Endothelial cell of umbilical vein (primary cell): ENCODE measurements at regions not wholly inside any gene's neighbourhood (a gene's known extent, or its start where the extent isn't known, plus 50 kb on each side); places are given as distances from the start of the nearest gene placed in this dataset.
"Not testable (repeated sequence)": the region's sequence is repeated elsewhere in the genome, so short reads cannot be mapped to it uniquely, and the experiment has no call there.

Experiments used
- BruUV-seq: library from RNA; stranded (reverse); fragments of 400-500 nt; replicated peaks from 2 replicates; lab custom pipeline; 2021; lab: Mats Ljungman, UMichigan
- CTCF ChIA-PET: fragments of 300-600, 350-600 bp; sonication (Branson Sonifier 250); formaldehyde crosslinking; loops from one replicate; lab custom pipeline; 2021; ENCODE audit warnings: antibody characterized with exemption, inconsistent platforms; lab: Charles Lee
- POLR2A ChIA-PET: fragments of 300-600, 350-600 bp; sonication (Branson Sonifier 250); formaldehyde crosslinking; loops from one replicate; lab custom pipeline; 2021; ENCODE audit warnings: antibody characterized with exemption, inconsistent platforms; lab: Charles Lee
- DNase-seq: peaks from one replicate; pipeline ENCODE4 v3.0.0-alpha.2; 2011; ENCODE audit warnings: low read depth, low spot score
- FAIRE-seq: peaks from 2 replicates; lab custom pipeline; 2011; peaks lifted over from hg19 to GRCh38; lab: Jason Lieb, UNC
- H2AFZ ChIP-seq: 2 replicates; pipeline ENCODE4 v1.6.0; 2012; ENCODE audit warnings: low read depth, low read length, control low read depth, inconsistent platforms
- H3K27ac ChIP-seq: 2 replicates; pipeline ENCODE4 v1.5.1; 2011; ENCODE audit warnings: low read depth, mild to moderate bottlenecking, control low read depth, low read length, moderate library complexity; ENCODE audit not compliant: insufficient read depth
- H3K27me3 ChIP-seq, 2 experiments: 2 replicates each; pipeline versions ENCODE4 v1.6.0 to v1.6.1; 2011; ENCODE audit warnings: low read length in 2 of 2, mixed read lengths in 1 of 2; ENCODE audit not compliant: control insufficient read depth in 2 of 2, insufficient read depth in 2 of 2
- H3K36me3 ChIP-seq, 2 experiments: 2 replicates in 1 of 2; 3 replicates in 1 of 2; pipeline ENCODE4 v1.5.1; 2011; ENCODE audit warnings: low read length in 2 of 2, mild to moderate bottlenecking in 1 of 2, moderate library complexity in 1 of 2; ENCODE audit not compliant: control insufficient read depth in 2 of 2, insufficient read depth in 2 of 2; ENCODE audit errors: extremely low read depth in 1 of 2
- H3K4me1 ChIP-seq: 3 replicates; pipeline ENCODE4 v1.5.1; 2011; ENCODE audit warnings: mild to moderate bottlenecking, low read length; ENCODE audit not compliant: control insufficient read depth, insufficient read depth; ENCODE audit errors: extremely low read depth
- H3K4me2 ChIP-seq: 2 replicates; pipeline ENCODE4 v1.6.1; 2011; ENCODE audit warnings: low read length, control low read depth, mixed read lengths; ENCODE audit not compliant: insufficient read depth
- H3K4me3 ChIP-seq, 3 experiments: fragments of 200-600 bp in 1 of 3; sonication (generic), shearing (Covaris generic) in 1 of 3; replicated peaks in 1 of 3; 2 replicates each; pipeline ENCODE4 v1.5.1; 2011 to 2016; ENCODE audit warnings: control low read depth in 3 of 3, low read length in 3 of 3, mild to moderate bottlenecking in 2 of 3, inconsistent platforms in 1 of 3, low read depth in 1 of 3, moderate library complexity in 1 of 3; ENCODE audit not compliant: insufficient read depth in 1 of 3
- H3K79me2 ChIP-seq: 2 replicates; pipeline ENCODE4 v1.6.0; 2012; ENCODE audit warnings: low read length, inconsistent platforms; ENCODE audit not compliant: control insufficient read depth, insufficient read depth
- H3K9ac ChIP-seq: replicated peaks from 2 replicates; pipeline ENCODE3; 2011; ENCODE audit warnings: low read length, control low read depth; ENCODE audit not compliant: insufficient read depth; ENCODE audit errors: extremely low read depth
- H3K9me1 ChIP-seq: replicated peaks from 3 replicates; pipeline ENCODE4 v1.6.0; 2011; ENCODE audit warnings: mild to moderate bottlenecking, low read length; ENCODE audit not compliant: control insufficient read depth, insufficient read depth; ENCODE audit errors: extremely low read depth
- H3K9me3 ChIP-seq: replicated peaks from 2 replicates; pipeline ENCODE4 v1.5.1; 2012; ENCODE audit warnings: low read length, inconsistent platforms; ENCODE audit not compliant: control insufficient read depth, insufficient read depth
- H4K20me1 ChIP-seq: replicated peaks from 2 replicates; pipeline ENCODE3; 2011; ENCODE audit warnings: mild to moderate bottlenecking, low read length; ENCODE audit not compliant: control insufficient read depth, insufficient read depth; ENCODE audit errors: extremely low read depth
- CTCF ChIP-seq, 2 donors: IDR thresholded peaks; 1 replicate in 1 of 2; 2 replicates in 1 of 2; pipeline ENCODE4 v1.5.1; 2011; ENCODE audit warnings: low read length in 2 of 2, mild to moderate bottlenecking in 2 of 2, moderate library complexity in 2 of 2, control low read depth in 1 of 2, inconsistent platforms in 1 of 2, low read depth in 1 of 2; ENCODE audit not compliant: insufficient read depth in 1 of 2; ENCODE audit errors: extremely low read depth in 1 of 2
- JUN ChIP-seq: IDR thresholded peaks from 2 replicates; pipeline ENCODE4 v1.6.1; 2011; ENCODE audit warnings: borderline replicate concordance, low read depth; ENCODE audit not compliant: insufficient read length, insufficient read depth
- dilution Hi-C: fragments of 300-500 bp; cut with MboI; formaldehyde crosslinking; loops from one replicate; pipeline ENCODE4 v1.15.0; 2019; ENCODE audit warnings: low sequenced_read_pairs; ENCODE audit not compliant: extremely low pct_ligation_motif_present
- intact Hi-C: fragments of 100-400 bp; cut with micrococcal nuclease; formaldehyde crosslinking; loops from one replicate; pipeline ENCODE4 v1.10.0; 2022

GRCh38 chr6:157748839-157749571 lies 74.0 kb upstream of the SNX9 start:
- Histone ChIP-seq H3K9me3 (no peaks in the 10 kb centered on the region), H3K4me3 (no peak overlapping the region), H2AFZ (no peak overlapping the region), H3K36me3 (no peaks in the 10 kb centered on the region), H3K9me1 (no peaks in the 10 kb centered on the region), H3K4me2 (no peak overlapping the region), H3K27ac (no peak overlapping the region), H4K20me1 (no peaks in the 10 kb centered on the region), H3K4me1 (no peaks in the 10 kb centered on the region), H3K9ac (no peak overlapping the region), H3K79me2 (no peaks in the 10 kb centered on the region), H3K27me3 (no peaks in the 10 kb centered on the region)
- dilution Hi-C loops: no loop called here
- FAIRE-seq (no peak), DNase-seq (peak; percentile 70)
- CTCF ChIA-PET: interaction anchor here (0.7 kb wide), 1 partner anchor 8 kb away, joined by 3 read pairs; no protein-coding TSS in a partner anchor
- POLR2A ChIA-PET: no interaction called here
- intact Hi-C loops: no loop called here
- no TSS peak for BruUV-seq
- peak; percentile 14 for TF ChIP-seq JUN
- no peak for TF ChIP-seq CTCF (IDR thresholded peaks at IDR 0.05; ENCODE audit: extremely low read depth in 1 of 2, insufficient read depth in 1 of 2, low read depth in 1 of 2, low read length in 2 of 2)

GRCh38 chr6:157750973-157751372 lies 72.1 kb upstream of the SNX9 start:
- H3K79me2 ChIP-seq, DNase-seq, H3K9me1 ChIP-seq, CTCF ChIA-PET, H3K4me1 ChIP-seq, H4K20me1 ChIP-seq, H3K36me3 ChIP-seq, intact Hi-C loops, H3K9ac ChIP-seq, H3K4me3 ChIP-seq, H3K9me3 ChIP-seq, H3K4me2 ChIP-seq, dilution Hi-C loops, H3K27me3 ChIP-seq, POLR2A ChIA-PET, FAIRE-seq, H2AFZ ChIP-seq, BruUV-seq, H3K27ac ChIP-seq: not testable (repeated sequence)
